ENCODE measurements at regions not wholly inside any gene's neighbourhood (a gene's known extent, or its start where the extent isn't known, plus 50 kb on each side); places are given as distances from the start of the nearest gene placed in this dataset.

- H3K27ac ChIP-seq: no peak overlapping the region
- ATAC-seq: no peak
- no peaks in the 10 kb centered on the region for H3K4me1 ChIP-seq
- no peak for TF ChIP-seq CTCF (IDR thresholded peaks at IDR 0.05)
- no peaks in the 10 kb centered on the region for H3K9me3 ChIP-seq
- DNase-seq: no peak
- intact Hi-C loops (cut with DNase I): loop anchor here in 1 of 10 donors (10.0 kb wide), 1 partner anchor 92 kb away; no protein-coding TSS in a partner anchor
- H3K4me3 ChIP-seq: no peak overlapping the region
- peaks cover 0 to 48% (median 22%) of the 10 kb centered on the region in 7 donors for H3K27me3 ChIP-seq
- WGBS, 2 donors: 96% methylated on average over 2 of the region's 2 CpGs
- no peaks in the 10 kb centered on the region for H3K36me3 ChIP-seq
Observed at GRCh38 chr1:29943034-29943433, 706.7 kb downstream of the PTPRU start.

- no peak for TF ChIP-seq CTCF (IDR thresholded peaks at IDR 0.05)
- ATAC-seq: no peak
- no peak for DNase-seq
- Histone ChIP-seq H3K9me3 (no peaks in the 10 kb centered on the region), H3K4me3 (no peak overlapping the region), H3K4me1 (no peaks in the 10 kb centered on the region), H3K36me3 (no peaks in the 10 kb centered on the region), H3K27ac (no peak overlapping the region), H3K27me3 (peaks cover 0 to 20% (median 5%) of the 10 kb centered on the region in 7 donors)
- intact Hi-C loops (cut with DNase I): no loop called here
- 81 to 88% methylated on average over 2 of the region's 2 CpGs for WGBS, 2 donors
Observed at GRCh38 chr1:29939079-29939478, 702.8 kb downstream of the PTPRU start.

GRCh38 chr1:29937356-29937755 is 701.0 kb downstream of the PTPRU start:
- Histone ChIP-seq H3K36me3 (no peaks in the 10 kb centered on the region), H3K4me1 (no peaks in the 10 kb centered on the region), H3K27ac (no peak overlapping the region), H3K9me3 (no peaks in the 10 kb centered on the region), H3K27me3 (peaks cover 0 to 24% (median 6%) of the 10 kb centered on the region in 7 donors), H3K4me3 (no peak overlapping the region)
- ATAC-seq: no peak
- no peak for DNase-seq
- no peak for TF ChIP-seq CTCF (IDR thresholded peaks at IDR 0.05)
- 92 to 93% methylated on average over 1 of the region's 1 CpG for WGBS, 2 donors
- intact Hi-C loops (cut with DNase I): no loop called here

- intact Hi-C loops (cut with DNase I): no loop called here
- no peak for TF ChIP-seq CTCF (IDR thresholded peaks at IDR 0.05)
- H3K4me3 ChIP-seq: no peak overlapping the region
Observed at GRCh38 chr1:29936031-29936544, 699.8 kb downstream of the PTPRU start.

More at GRCh38 chr1:29936031-29936544, 699.8 kb downstream of the PTPRU start:
- peaks cover 0 to 25% (median 12%) of the 10 kb centered on the region in 7 donors for H3K27me3 ChIP-seq
- H3K36me3 ChIP-seq: no peaks in the 10 kb centered on the region
- H3K9me3 ChIP-seq: no peaks in the 10 kb centered on the region
- no peak overlapping the region for H3K27ac ChIP-seq
- no peak for ATAC-seq
- no peak for DNase-seq
- 46 to 49% methylated on average over 7 of the region's 7 CpGs for WGBS, 2 donors
- H3K4me1 ChIP-seq: no peaks in the 10 kb centered on the region

Measured in heart right ventricle (tissue), 16 donors.